Stimulated activated CD4-positive, alpha-beta T cell treated with anti-CD3 and anti-CD28 coated beads, TNF-alpha, amount 100 ng/mL, for 1 hour (primary cell): ENCODE measurements at regions not wholly inside any gene's neighbourhood (a gene's known extent, or its start where the extent isn't known, plus 50 kb on each side); places are given as distances from the start of the nearest gene placed in this dataset.

Experiments used
- DNase-seq, 3 donors: peaks; one replicate each; pipeline ENCODE4 v3.0.0-alpha.2; 2020; ENCODE audit warnings: low read depth in 3 of 3, low spot score in 1 of 3

DNA sequence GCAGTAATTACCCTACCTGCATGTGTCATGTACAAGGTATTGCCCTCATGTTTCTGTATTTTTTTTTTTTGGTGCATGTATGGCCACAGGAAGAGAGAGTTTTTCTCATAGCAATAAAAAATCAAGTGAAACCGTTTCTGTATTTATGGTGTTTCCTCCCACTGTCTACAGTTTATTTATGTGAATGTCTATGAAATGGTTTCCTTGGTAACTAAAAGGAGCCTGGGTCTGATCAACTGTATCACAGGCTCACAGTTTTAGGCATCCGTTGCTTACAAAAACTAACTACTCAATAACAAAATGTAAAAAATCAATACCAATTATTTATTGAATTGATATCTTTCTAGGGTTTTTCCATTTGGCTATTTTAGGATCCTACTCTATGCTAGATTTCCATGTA, 464.4 kb downstream of the TAF11L14 start:
- DNase-seq, result no peak

DNA sequence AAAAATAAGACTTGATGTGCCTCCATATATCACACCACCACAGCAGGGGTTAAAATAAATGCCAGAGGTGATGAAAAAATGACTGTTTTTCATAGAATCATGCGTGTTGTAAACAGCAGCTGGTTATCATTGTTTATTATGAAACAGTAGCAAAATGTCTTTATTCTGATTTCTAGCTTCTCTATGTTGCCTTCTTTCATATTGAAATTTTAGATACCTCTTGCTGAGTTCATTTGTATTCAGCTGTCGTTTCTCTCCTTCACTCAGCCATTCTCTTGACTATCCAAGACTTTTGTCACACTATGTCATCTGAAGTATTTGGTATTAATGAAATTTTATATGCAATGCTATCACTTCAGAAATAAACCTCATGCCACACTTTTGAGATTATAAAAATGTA, 465.0 kb downstream of the TAF11L14 start:
- DNase-seq, result no peak

DNA sequence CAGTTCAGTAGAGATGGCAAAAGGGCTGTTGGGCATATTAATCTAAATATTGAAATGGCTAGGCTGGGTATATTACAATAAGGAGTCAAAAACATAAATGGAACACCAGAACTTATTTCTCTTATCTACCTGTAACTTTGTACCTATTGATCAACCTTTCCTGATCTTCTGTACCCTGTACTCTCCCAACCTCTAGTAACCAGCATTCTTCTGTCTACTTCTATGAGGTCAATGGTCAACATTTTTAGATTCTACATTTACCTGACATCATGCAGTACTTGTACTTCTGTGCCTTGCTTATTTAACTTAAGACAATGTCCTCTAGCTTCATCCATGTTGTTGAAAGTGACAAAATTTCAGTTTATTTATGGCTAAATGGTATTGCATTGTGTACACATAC, 467.3 kb downstream of the TAF11L14 start:
- DNase-seq, result no peak

DNA sequence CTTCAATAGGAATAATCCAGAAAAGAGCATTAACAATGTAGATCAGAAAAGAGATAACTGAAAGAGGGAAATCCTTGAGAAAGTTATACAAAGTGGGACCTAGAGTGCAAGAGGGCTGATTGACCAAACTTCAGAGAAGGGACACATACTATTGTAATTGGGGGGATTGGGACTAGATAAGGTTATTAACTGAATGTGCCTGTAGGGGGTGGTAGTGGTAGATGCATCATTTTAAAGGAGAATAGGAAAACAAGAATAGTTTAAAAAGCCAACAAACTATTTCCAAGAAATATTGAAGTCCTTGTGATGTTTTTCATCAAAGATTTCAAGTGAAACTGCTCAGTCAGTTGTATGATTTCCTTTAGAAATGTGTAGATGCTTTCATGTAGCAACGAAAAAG, 468.5 kb downstream of the TAF11L14 start:
- DNase-seq, result no peak

DNA sequence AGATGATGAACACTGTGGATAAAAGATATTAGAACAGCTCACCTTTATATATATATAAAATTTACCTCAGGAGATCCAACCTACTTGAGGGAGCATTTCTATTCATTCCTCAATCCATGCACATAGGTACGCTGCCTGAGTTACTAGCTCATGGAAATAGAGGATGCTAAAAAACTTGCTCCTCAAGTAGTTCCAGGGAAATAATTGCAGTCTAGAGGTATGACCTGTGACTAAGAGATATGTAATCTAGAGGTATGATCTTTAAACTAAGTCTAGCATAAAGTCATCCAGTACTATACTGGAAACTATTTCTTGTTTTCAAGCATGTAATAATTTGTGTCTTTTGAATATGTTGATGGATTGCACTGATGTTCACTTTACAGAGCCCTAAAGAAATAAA, 471.2 kb downstream of the TAF11L14 start:
- no peak for DNase-seq

DNA sequence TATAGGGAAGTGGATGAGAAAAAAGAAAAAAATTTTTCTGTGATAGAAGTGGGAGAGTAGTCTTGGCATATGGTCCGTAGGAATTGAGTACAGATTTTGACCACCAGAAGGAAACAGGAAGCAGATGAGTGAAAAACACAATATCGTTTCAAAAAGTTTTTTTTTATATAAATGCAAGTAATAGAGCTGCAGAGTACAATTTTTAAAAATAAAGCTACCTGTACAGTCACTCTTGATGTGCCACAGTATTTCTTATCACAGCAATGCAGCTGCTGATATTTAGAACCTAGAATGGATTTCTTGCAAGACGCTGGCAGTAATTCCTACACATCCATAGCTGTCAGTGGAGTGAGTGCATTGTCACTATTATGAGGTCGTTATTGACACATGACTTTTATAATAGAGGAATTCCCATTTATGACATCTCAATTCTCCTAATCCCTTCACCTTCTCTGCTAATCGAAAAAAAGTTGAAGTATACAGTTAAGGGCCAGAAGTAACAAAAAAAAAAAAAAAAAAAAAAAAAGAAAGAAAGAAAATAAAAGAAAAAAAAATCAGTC, 477.7 kb downstream of the TAF11L14 start:
- DNase-seq, result no peak

DNA sequence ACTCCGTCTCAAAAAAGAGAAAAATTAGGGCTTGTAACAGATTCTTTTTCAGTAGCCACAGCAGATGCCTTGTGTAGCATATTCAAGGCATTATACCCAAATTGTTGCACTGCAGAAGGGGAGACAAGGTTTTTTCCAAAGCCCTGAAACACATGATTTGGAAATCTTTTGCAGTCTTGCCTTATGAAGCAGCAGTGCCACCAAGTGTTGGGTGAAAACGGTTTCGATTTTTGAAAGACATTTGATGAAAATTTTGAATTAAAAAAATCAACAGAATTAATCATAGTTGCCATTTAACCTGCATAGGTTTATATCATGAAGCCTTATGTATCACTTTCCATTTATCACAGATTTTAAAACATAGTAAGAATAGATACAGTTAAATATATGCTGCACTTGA, 479.5 kb downstream of the TAF11L14 start:
- no peak for DNase-seq

DNA sequence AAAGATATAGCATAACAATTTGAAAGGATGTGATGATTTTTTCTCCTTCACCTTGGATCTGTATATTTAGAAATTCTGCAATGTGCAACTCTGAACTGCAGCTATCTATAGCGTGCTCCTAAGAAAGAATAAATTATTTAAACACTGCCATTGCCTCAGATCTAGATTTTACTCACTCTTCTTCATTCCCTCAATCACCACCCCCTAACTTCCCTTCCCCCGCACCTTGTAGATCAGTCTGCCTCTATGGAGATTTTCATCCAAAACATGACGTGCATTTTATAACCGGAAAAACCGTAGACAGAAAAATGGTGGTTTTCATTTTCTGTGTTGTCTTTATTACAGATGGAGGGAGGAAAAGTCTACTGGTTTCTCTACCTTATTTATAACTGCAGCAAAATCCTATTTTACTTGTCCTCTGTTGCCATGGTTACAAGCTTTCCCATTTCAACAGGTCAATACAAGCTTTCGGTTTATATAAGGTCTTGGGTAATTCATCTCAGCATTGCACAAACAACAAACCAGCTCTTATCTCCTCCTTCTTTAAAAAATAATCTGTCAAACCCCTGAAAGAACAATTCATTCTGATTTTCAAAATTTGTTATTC, 480.0 kb downstream of the TAF11L14 start:
- DNase-seq, result no peak

DNA sequence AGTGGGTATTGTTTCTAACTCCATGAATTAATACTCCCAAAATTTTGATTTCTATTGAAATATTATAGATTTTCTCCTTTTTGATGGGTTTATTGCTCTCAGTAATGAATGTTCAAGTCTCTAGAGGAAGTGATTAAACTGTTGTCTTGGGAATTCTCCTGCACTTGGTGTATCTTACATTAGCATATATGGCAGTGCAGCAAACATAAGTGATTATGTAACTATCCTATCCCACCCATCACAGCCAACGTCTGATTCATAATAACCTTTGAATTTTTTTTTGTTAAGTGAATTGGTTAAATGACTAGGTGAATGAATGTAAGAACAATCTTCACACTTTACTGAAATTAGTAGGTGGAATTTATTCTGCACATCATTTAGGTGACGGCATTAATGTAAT, 483.7 kb downstream of the TAF11L14 start:
- DNase-seq, result no peak

DNA sequence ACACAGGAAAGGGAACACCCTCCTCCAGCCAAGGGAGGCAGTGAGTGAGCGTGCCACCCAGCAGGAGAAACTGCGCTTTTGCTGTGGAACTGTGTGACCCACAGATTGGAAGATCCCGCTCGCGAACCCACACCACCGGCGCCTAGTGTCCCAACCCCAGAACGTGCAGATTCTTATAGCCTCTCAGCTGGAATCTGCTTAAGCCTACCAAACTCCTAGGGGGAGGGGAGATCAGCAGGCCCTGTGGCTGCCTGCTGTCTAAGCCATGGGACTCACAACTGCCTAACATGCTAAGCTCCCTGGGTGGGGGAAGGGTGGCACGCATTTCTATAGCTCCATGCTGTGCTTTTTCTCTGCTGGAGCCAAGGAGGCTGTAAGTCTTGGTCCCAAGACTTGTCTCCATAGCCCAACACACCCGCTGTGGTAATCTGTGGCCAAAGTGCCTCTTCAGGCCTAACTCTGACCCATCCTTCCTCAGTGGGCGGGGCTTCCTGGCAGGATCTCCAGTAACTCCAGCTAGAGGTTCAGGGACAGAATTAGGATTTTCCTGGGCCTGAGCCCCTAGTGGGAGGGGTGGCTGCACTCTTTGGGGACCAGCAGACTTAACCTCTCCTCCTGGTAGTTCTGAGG, 485.0 kb downstream of the TAF11L14 start:
- no peak for DNase-seq

DNA sequence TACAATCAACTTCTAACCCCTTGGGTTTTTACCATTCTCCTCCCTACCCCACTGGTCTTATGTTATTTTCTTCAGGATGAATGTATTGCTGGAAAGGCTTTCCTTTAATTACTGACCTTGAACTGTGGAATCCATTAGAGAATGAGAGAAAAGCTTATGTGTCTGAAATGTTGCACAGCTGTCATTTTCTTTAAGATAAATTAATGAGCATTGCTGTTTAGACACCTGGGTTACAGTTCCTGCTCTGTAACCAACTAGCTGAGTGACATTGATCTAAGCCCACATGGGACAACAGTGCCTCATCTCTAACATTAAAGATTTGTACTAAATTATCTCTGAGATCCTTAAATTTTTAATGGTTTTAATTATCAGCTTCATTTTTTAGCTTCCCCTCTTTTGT, 507.0 kb downstream of the TAF11L14 start:
- no peak for DNase-seq

DNA sequence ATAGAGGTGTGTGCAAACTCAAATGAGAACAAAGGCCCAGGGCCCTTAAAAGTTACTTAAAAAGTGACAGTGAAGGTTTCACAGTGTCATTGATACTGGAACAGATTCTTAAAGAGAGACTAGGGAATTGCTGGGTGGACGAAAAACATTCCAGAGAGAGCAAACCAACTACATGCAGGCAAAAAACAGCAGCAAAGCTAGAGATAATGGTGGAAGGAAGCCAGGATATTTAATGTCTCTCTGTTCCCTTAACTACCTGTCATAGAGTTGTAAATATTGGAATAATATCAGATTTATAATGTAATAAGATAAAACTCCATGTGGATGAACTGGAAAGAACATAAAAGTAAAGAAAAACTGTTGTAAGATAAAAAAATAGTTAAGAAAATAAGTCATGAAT, 508.6 kb downstream of the TAF11L14 start:
- no peak for DNase-seq

DNA sequence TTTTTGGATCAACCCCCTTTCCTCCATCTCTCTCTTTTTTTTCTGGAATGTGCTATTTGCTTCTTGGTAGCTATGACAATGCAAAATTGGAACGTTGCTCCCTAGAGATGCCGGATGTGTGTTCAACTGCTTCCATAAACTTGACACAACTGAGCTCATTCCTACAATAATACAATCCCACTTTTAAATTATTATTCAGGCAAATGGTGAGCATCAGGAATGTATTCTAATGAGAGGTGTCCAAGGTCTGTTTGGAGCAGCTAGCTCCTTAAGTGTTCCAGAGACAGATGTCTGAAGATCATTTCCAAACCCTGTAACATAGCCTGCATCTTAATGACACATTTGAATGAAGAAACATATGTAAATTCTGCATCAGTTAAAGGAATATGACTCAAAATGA, 518.4 kb downstream of the TAF11L14 start:
- no peak for DNase-seq

DNA sequence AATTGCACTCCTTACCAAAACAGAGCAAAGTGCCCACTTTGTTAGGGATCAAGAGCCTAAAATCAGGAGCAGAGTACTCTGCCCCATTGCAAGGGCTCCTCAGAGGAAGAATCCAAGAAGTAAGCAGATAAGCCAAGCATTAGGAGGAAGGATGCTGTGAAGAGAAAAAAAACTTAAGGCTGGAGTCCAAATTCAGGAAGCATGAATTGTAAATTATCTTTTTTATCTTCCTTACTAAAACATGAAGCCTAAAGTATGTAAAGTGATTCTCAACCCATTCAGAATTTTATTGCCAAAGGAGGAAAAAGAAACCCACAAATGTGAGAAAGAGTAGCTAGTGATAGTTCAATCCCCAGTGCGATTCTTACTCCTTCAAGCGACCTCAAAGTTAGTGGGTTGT, 523.9 kb downstream of the TAF11L14 start:
- no peak for DNase-seq

DNA sequence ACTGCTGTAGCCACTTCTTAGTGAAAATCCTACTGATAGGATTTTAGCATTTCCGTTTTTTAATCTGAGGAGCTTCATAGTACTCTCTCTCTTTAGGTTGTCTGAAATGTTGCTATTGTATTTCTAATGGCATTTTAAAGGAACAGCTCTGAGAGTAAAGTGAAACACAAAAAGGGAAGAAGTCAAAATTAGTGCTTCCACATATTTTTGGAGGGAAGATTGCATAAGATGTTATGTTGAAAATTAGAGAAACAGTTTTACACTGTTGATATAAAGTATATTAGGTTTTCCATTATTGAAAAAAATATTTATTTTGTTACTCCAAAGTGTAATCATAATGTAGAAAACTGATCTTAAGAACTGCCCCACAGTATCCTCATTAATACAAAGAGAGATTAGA, 525.1 kb downstream of the TAF11L14 start:
- DNase-seq, result no peak

DNA sequence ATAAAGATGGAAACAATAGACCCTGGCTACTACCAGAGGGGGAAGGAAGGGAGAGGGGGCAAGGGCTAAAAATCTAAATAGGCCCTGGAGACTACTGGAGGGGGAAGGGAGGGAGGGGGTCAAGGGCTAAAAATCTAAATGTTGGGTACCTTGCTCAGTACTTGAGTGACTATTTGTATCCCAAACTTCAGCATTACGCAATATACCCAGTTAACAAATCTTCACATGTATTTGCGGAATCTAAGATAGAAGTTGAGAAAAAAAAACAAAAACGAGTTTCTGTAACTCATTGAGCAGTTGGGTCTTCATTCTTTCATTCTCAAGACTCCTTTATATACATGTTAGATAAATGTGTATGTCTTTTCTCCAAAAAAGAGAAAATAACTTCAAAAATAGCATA, 537.4 kb downstream of the TAF11L14 start:
- DNase-seq, result no peak

DNA sequence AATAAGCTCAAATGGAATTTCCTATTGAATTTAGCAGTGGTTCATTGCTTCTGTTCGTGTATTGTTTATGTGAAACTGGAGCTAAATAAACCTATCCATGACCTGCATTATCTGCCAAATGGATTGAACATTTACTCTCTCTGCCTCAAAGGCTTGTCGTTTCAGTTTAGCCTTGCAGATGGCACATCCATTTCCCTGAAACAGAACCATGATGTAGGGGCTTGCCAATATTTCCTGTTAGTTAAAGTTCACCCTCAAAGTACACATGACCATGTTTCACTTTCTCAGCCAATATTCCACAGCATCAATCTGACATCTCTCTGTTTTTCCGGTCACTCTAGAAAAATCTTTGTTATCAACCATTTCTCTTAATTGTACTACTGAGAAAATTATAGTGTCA, 545.3 kb downstream of the TAF11L14 start:
- DNase-seq, result no peak

DNA sequence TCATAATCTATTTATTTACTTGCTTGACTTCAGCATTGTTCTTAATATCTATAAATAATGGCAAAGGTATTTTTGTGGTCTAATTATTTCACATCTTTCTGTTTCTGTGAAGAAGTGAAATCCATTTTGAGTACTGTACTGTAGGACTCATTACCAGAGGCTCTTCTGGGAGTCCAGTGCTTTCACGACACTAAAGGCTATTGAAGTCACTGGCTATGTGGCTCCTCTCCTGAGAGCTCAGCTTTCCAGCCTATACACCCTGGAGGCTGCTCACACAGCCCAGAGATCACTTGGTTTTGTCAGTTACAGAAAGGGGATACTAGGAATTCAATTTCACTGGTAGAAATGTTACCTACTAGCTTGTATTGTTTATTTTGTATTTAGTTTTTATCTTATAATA, 547.3 kb downstream of the TAF11L14 start:
- DNase-seq, result no peak

DNA sequence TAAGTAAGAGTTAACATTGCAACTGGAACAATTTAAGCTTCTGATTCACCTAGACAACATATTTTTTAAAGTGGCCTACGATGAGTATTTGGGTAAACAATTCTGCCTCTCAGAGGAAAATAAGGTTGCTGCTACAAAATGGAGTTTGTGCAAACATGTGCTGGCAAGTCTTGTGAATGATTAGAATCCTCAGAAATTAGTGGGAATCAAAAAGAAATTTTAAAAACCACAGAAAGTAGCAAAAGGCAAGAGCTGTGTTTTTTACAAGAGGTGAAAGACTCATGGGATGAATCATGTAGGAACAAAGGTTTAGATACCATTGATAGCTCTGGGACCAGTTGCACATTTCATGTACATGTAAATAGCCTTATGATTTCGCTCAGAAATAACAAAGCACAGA, 561.6 kb downstream of the TAF11L14 start:
- DNase-seq, result no peak

DNA sequence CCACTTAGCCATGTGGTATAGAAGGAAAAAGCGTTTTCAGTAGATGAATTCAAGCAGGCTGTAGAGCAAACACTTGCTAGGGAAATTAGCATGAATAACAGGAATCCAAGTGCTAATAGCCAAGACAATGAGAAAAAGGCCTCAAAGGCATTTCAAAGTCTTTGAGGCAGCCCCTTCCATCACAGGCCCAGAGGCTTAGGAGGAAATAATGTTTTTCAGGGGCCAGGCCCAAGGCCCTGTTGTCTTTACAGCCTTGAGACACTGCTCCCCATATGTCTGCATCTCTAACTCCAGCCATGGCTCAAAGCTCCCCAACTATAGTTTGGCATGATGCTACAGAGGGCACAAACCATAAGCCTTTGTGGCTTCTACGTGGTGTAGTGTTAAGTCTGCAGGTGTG, 563.5 kb downstream of the TAF11L14 start:
- no peak for DNase-seq

DNA sequence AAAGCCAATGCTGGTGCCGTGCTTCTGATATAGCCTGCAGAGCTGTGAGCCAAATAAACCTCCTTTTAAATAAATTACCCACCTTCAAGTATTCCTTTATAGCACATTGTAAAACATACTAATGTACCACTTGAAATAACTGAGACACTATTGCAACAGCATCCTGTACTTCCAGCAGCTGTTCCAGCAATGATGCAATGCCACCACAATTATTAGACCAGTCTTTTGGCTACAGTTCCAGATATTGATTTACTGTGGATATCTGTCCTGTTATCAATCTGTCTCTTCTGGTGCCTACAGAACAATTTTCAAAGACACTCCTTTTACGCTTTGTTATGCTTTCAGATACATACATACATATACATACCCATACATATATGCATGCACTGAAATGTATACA, 567.9 kb downstream of the TAF11L14 start:
- DNase-seq, result no peak

DNA sequence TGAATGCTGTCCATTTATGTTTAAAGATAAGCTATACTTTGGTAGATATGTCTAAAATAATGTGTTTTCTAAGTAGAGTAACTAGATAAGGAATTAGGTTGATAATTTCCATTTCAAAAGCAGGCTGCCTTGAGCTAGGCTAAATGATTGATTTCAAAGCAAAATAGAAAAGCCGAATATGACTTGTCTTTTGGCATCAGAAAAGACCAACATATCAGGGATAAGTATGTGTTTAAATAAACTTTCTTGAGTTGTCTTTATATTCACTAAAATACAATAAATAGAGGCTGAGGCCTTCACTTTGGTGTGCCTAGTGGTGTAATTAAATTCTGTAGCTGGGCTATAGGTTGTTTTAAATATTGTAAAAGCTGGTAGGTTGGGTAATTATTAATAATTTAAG, 569.0 kb downstream of the TAF11L14 start:
- DNase-seq, result no peak

DNA sequence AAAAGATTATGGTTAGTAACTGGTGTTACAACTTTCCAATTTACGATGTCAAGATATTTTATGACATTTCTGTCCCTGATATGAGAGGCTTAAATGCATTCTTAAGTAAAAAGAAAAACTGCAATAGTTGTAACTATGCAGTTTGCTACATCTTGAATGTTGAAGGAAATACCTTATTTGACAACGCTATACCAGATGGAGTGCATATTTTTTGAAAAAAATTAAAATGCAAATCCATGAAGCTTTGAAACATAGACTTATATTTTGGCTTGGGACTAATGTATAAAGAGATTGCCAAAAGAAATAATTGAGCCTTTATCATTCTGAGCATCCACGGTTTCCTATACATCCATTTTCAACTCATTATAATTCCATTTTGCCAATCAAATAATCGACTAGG, 579.4 kb downstream of the TAF11L14 start:
- DNase-seq, result no peak
